GM19193 (cell line): ENCODE measurements at regions not wholly inside any gene's neighbourhood (a gene's known extent, or its start where the extent isn't known, plus 50 kb on each side); places are given as distances from the start of the nearest gene placed in this dataset.

ENCODE experiments used
- POLR2A ChIP-seq: IDR thresholded peaks from 4 replicates; pipeline ENCODE4 v1.6.1; 2011; ENCODE audit not compliant: insufficient read depth, insufficient read length; ENCODE audit errors: extremely low read depth

- TF ChIP-seq POLR2A: no peak
Measured at GRCh38 chr20:53859684-53860083, 210.7 kb downstream of the BCAS1 start.

DNA sequence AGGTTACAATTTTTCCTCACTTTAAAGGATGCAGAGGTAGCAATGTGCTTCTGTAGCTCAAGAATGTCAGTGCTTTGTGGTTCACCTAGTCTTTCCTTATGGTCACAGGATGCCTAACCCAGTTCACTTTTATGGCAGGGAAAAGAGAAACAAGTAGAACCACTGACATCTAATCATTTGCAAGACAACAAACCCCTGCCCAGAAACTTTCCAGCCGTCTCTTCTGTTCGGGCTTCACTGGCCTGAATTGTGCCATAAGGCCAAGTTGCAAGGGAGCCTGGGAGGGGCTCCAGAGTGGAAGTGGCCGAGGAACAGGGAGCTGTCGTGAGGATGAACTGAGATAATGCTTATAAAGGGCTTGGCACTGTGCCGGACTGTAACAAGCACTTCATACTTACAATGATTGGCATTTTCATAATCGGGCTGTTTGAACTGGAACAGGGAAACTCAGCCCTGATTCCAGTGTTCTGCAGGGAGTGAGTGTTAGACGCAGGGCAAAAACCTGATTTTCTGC, 212.6 kb downstream of the BCAS1 start:
- TF ChIP-seq POLR2A: no peak

- TF ChIP-seq POLR2A: no peak
Measured at GRCh38 chr20:53856300-53857295, 213.8 kb downstream of the BCAS1 start.

DNA sequence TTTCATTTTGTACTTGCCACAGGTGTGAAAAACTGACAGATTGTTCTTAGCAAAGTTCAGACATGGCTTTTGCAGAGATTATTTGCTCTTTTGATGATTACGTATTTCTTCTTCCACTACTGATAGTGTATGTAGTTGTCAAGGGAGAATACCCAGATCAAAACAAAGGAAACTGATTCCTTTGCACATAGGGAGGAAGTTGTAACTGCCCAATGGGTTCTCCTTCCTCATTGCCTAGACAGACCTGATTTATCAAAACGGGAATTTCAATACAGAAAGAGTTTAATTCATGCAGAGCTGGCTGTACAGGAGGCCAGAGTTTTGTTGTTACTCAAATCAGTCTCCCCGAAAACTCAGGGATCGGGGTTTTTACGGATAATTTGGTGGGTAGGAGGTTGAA, 214.7 kb downstream of the BCAS1 start:
- no peak for TF ChIP-seq POLR2A

- no peak for TF ChIP-seq POLR2A
Measured at GRCh38 chr20:53853111-53853713, 217.2 kb downstream of the BCAS1 start.

DNA sequence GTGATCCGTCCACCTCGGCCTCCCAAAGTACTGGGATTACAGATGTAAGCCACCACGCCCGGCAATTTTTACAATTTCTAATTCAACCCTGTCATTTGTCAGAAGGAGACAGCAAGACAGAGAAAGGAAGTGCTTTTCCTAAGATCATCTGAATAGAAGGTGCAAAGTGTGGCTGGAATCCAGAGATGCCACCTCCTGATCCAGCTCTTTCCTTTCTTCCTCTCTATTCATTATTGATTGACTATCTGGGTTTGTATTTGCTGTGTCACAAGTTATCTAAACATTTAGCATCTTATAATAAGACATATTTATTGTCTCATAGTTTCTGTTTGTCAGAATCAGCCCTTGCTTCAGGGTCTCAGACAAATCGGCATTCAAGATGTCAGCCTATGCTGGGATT, 217.7 kb downstream of the BCAS1 start:
- no peak for TF ChIP-seq POLR2A

- TF ChIP-seq POLR2A: no peak
Measured at GRCh38 chr20:53852014-53852413, 218.4 kb downstream of the BCAS1 start.

GRCh38 chr20:53850319-53850718, 220.1 kb downstream of the BCAS1 start:
- no peak for TF ChIP-seq POLR2A

GRCh38 chr20:53849471-53850059, 220.8 kb downstream of the BCAS1 start:
- TF ChIP-seq POLR2A: no peak

DNA sequence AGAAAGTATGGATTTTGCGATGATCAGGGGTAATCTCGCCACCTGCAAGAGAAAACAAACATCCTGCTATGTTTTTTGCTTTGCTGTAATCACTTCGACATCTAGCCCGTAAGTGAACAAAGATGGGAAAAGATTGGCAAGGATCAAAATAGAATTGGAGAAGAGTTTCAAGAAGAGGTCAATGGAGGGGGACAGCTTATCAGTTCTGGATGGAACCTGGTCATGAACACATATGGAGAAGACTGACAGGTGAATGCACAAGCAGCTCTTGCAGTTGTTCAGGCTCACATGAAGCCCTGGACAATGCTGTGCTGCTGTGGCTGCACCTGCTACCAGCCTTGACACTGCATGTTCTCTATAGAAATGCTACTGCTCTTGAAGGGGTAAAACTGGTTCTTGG, 222.1 kb downstream of the BCAS1 start:
- TF ChIP-seq POLR2A: no peak

DNA sequence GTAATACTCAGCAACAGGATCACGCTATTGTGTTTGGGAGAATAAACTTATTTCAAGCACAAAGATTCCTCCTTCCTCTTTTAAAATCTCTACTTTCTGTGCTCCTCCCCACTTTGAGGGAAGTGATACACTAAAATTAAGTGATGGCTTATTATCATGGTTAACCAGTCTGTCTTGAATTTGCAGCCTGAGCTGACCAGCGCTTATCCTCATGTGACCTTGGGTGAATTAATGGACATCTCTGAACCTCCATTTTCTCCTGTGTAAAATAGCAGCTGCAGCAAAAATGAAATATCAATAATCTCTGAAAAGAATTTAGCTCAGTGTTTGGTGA, 222.6 kb downstream of the BCAS1 start:
- TF ChIP-seq POLR2A: no peak

DNA sequence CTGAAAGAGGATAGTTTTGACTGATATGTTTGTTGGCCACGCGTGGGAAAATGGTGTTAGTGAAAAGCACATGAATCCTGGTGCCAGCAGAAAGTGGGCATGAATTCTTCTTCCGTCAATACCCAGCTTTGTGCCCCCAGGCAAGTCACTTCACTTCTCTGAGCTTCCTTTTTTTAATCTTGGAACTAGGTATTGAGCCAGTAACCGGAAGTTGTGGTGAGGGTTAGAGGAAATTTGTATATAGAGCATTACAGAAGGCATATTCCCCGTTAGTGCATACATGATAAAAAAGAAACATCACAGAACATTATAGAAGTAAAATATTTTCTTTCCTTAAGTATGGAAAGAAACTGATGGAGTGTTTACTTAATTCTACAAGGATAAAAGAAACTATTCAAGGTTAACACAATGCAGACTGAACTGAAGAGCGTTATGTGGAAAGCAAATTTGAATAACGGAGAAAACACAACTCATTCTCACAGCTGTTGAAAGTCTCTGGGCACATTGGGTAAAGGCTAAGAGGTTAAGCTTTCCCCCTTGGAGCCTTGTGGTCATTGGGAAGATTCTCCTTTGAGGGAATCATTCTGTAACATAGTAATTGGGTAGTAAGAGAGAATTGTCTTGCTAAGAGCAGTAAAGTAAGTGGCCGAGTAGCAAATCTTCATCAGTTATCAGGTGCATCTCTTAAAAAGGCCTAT, 223.1 kb downstream of the BCAS1 start:
- TF ChIP-seq POLR2A: no peak

DNA sequence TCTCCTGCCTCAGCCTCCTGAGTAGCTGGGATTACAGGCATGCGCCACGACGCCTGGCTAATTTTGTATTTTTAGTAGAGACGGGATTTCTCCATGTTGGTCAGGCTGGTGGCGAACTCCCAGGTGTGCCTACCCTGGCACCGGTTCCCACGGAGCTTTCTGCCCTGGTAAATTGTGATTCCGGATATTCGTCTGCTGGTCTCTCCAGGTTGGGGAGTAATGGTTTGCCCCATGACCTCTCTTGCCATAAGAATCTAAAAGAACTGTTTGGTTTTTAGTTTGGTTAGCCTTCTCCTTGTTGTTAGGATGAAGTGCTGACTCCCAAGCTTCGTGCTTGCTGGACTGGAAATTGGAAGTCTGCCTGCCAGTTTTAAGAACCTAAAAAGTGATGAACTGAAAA, 223.8 kb downstream of the BCAS1 start:
- TF ChIP-seq POLR2A: no peak

- TF ChIP-seq POLR2A: no peak
Measured at GRCh38 chr20:53845980-53846379, 224.4 kb downstream of the BCAS1 start.

DNA sequence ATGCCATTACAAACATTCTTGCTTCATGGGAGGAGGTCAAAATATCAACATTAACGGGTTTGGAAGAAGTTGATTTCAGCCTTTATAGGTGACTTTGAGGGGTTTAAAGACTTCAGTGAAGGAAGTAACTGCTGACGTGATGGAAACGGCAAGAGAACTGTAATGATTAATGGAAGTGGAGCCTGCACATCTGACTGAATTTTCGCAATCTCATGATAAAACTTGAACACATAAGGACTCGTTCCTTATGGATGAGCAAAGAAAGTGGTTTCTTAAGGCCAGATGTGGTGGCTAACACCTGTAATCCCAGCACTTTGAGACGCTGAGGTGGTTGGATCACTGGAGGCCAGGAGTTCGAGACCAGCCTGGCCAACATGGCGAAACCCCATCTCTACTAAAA, 226.1 kb downstream of the BCAS1 start:
- no peak for TF ChIP-seq POLR2A
